A549 (cell line): ENCODE measurements at regions not wholly inside any gene's neighbourhood (a gene's known extent, or its start where the extent isn't known, plus 50 kb on each side); places are given as distances from the start of the nearest gene placed in this dataset.

Experiments used
- ATAC-seq, 2 experiments: fragments of 200-7000 bp in 1 of 2; fragments of >200 bp in 1 of 2; cut with Nextera tagmentation in 1 of 2; cut with Tn5 transposase in 1 of 2; 3 replicates each; pipeline versions ENCODE4 v1.8.0 to v1.9.1; 2018 to 2020; ENCODE audit warnings: mild to moderate bottlenecking in 1 of 2, moderate library complexity in 1 of 2
- CTCF ChIA-PET: fragments of 300-600 bp; sonication (Branson Sonifier 250); formaldehyde crosslinking; extraction: SDS; loops from one replicate; lab custom pipeline; 2021; ENCODE audit warnings: antibody characterized with exemption, inconsistent platforms; lab: Yijun Ruan, JAX
- POLR2A ChIA-PET: fragments of 350-600 bp; formaldehyde crosslinking; extraction: SDS; loops from one replicate; lab custom pipeline; 2021; ENCODE audit warnings: antibody characterized with exemption, inconsistent platforms; lab: Yijun Ruan, JAX
- DNase-seq, 2 experiments: peaks; one replicate each; pipeline versions ENCODE4 v3.0.0 to v3.0.0-alpha.2; 2011 to 2016; ENCODE audit warnings: low read depth in 1 of 2, low spot score in 1 of 2
- FAIRE-seq: peaks from 2 replicates; lab custom pipeline; 2011; peaks lifted over from hg19 to GRCh38; lab: Jason Lieb, UNC
- H3K27ac ChIP-seq, 2 experiments: fragments of >200 bp; sonication (Bioruptor Twin); formaldehyde crosslinking; 3 replicates each; pipeline ENCODE4 v1.5.1; 2016 to 2017
- H3K4me1 ChIP-seq: fragments of >200 bp; sonication (Bioruptor Twin); formaldehyde crosslinking; 3 replicates; pipeline ENCODE4 v1.6.1; 2016
- H3K4me2 ChIP-seq: fragments of >200 bp; sonication (Bioruptor Twin); formaldehyde crosslinking; 3 replicates; pipeline ENCODE4 v1.6.1; 2016
- H3K4me3 ChIP-seq: fragments of >200 bp; sonication (Bioruptor Twin); formaldehyde crosslinking; 3 replicates; pipeline ENCODE4 v1.5.1; 2016
- H3K9me3 ChIP-seq: fragments of >200 bp; sonication (Bioruptor Twin); formaldehyde crosslinking; 3 replicates; pipeline ENCODE4 v1.6.1; 2016
- BHLHE40 ChIP-seq: IDR thresholded peaks from 2 replicates; pipeline ENCODE4 v1.6.1; 2012; ENCODE audit warnings: low read depth, low read length, inconsistent platforms
- EHF ChIP-seq: fragments of 250-450 bp; sonication (Bioruptor Pico); IDR thresholded peaks from 2 replicates; pipeline ENCODE4 v1.5.0; 2020; ENCODE audit warnings: mild to moderate bottlenecking
- EHMT2 ChIP-seq: fragments of 200-600 bp; sonication (generic); IDR thresholded peaks from 2 replicates; pipeline ENCODE4 v1.6.1; 2016; ENCODE audit warnings: antibody characterized with exemption, low read depth, mild to moderate bottlenecking, moderate library complexity
- HDAC2 ChIP-seq: fragments of 200-600 bp; sonication (generic); IDR thresholded peaks from 2 replicates; pipeline ENCODE4 v1.6.1; 2016
- HOXB13 ChIP-seq: fragments of 250-450 bp; sonication (Bioruptor Pico); IDR thresholded peaks from 2 replicates; pipeline ENCODE4 v1.5.0; 2020; ENCODE audit warnings: low read depth, mild to moderate bottlenecking, moderate library complexity
- JUN ChIP-seq, 2 experiments: fragments of >200 bp; sonication (Bioruptor Twin); formaldehyde crosslinking; IDR thresholded peaks; 2 replicates in 1 of 2; 3 replicates in 1 of 2; pipeline ENCODE4 v1.6.1; 2016 to 2017
- KDM1A ChIP-seq: fragments of 200-600 bp; sonication (generic); IDR thresholded peaks from 2 replicates; pipeline ENCODE4 v1.6.1; 2016; ENCODE audit warnings: low read depth, mild to moderate bottlenecking
- KDM5A ChIP-seq: fragments of 200-600 bp; sonication (generic); IDR thresholded peaks from 2 replicates; pipeline ENCODE4 v1.6.1; 2016; ENCODE audit warnings: antibody characterized with exemption, mild to moderate bottlenecking
- NFE2L2 ChIP-seq: fragments of 150-350 bp; conservative IDR thresholded peaks from 2 replicates; pipeline ENCODE4 v1.6.1; 2014; ENCODE audit warnings: low read length
- NPAS2 ChIP-seq: fragments of 250-450 bp; sonication (Bioruptor Pico); IDR thresholded peaks from 2 replicates; pipeline ENCODE4 v1.8.0; 2022; ENCODE audit warnings: mild to moderate bottlenecking, moderate library complexity, borderline replicate concordance
- NR3C1 ChIP-seq: fragments of >200 bp; sonication (Bioruptor Twin); formaldehyde crosslinking; IDR thresholded peaks from 3 replicates; pipeline ENCODE4 v1.6.1; 2017
- RAD21 ChIP-seq, 2 experiments: fragments of >200 bp in 1 of 2; sonication (Bioruptor Twin) in 1 of 2; formaldehyde crosslinking in 1 of 2; IDR thresholded peaks in 1 of 2; conservative IDR thresholded peaks in 1 of 2; 2 replicates in 1 of 2; 3 replicates in 1 of 2; pipeline ENCODE4 v1.6.1; 2012 to 2018; ENCODE audit warnings: inconsistent platforms in 1 of 2
- RNF2 ChIP-seq: fragments of 200-600 bp; sonication (generic); IDR thresholded peaks from 2 replicates; pipeline ENCODE4 v1.6.1; 2016; ENCODE audit warnings: low read depth, mild to moderate bottlenecking, antibody characterized with exemption, moderate library complexity, borderline replicate concordance
- TFCP2L1 ChIP-seq: fragments of 250-450 bp; sonication (Bioruptor Pico); IDR thresholded peaks from 2 replicates; pipeline ENCODE4 v1.5.0; 2021; ENCODE audit warnings: mild to moderate bottlenecking
- ZC3H11A ChIP-seq: fragments of 450-650 bp; IDR thresholded peaks from 2 replicates; pipeline ENCODE4 v1.6.1; 2014; ENCODE audit warnings: antibody characterized with exemption, mild to moderate bottlenecking
- WGBS: methylation state at CpG from one replicate; pipeline ENCODE4 v1.1.6; 2017; ENCODE audit errors: missing lambda C conversion rate; 5-methylcytosine and 5-hydroxymethylcytosine counted together
- TF ChIP-seq, protein P1 (sequence below): fragments of 250-450 bp; sonication (Bioruptor Pico); IDR thresholded peaks from 2 replicates; pipeline ENCODE4 v1.5.0; 2021; ENCODE audit warnings: mild to moderate bottlenecking, moderate library complexity, borderline replicate concordance
- TF ChIP-seq, protein P2 (sequence below): fragments of >200 bp; sonication (Bioruptor Twin); formaldehyde crosslinking; IDR thresholded peaks from 2 replicates; pipeline ENCODE4 v1.6.1; 2016
- TF ChIP-seq, protein P3 (sequence below): fragments of >200 bp; sonication (Bioruptor Twin); formaldehyde crosslinking; IDR thresholded peaks from 3 replicates; pipeline ENCODE4 v1.6.1; 2016
- TF ChIP-seq, protein P4 (sequence below): IDR thresholded peaks from 2 replicates; pipeline ENCODE4 v1.6.1; 2012; ENCODE audit warnings: low read depth, borderline replicate concordance
- TF ChIP-seq, protein P5 (sequence below): fragments of 250-450 bp; sonication (Bioruptor Pico); IDR thresholded peaks from 2 replicates; pipeline ENCODE4 v1.5.0; 2020; ENCODE audit warnings: low read depth, mild to moderate bottlenecking, moderate library complexity

DNA sequence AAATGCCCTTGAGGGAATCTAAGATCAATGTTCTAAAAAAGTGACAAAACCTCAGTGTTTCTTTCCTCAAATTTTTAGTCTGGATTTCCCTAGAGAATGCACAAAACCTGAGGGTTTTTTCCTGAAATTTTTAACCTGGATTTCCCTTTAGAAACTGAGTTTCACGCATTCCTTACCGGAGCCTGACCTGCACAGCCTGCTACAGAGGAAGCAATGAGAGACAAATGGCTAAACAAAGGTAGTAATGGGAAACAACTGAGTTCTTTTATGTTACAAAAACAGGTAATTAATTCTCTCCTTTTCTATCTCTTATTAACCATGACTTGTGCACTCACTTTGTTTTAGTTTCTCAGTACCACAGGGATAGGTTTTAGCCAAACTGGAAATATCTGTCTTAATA, 281.7 kb upstream of the NT5E start:
- WGBS, result 78% methylated on average over 2 of the region's 2 CpGs
- ATAC-seq, result no peak
- H3K4me3 ChIP-seq, result no peak overlapping the region
- POLR2A ChIA-PET, result no interaction called here
- CTCF ChIA-PET, result no interaction called here
- H3K27ac ChIP-seq, result no peak overlapping the region
- no peak for DNase-seq
- no peaks in the 10 kb centered on the region for H3K9me3 ChIP-seq
- no peak overlapping the region for H3K4me2 ChIP-seq
- TF ChIP-seq, protein P1, sequence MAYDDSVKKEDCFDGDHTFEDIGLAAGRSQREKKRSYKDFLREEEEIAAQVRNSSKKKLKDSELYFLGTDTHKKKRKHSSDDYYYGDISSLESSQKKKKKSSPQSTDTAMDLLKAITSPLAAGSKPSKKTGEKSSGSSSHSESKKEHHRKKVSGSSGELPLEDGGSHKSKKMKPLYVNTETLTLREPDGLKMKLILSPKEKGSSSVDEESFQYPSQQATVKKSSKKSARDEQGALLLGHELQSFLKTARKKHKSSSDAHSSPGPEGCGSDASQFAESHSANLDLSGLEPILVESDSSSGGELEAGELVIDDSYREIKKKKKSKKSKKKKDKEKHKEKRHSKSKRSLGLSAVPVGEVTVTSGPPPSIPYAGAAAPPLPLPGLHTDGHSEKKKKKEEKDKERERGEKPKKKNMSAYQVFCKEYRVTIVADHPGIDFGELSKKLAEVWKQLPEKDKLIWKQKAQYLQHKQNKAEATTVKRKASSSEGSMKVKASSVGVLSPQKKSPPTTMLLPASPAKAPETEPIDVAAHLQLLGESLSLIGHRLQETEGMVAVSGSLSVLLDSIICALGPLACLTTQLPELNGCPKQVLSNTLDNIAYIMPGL (CRISPR knock-in tag), result no peak
- TF ChIP-seq EHF (no peak), BHLHE40 (no peak), KDM1A (no peak), KDM5A (no peak), RAD21 (conservative IDR thresholded peaks at IDR 0.05 in 1 of 2, IDR thresholded peaks at IDR 0.05 in 1 of 2) (no peak), HDAC2 (no peak), HOXB13 (CRISPR knock-in tag) (no peak)
- TF ChIP-seq, protein P2, sequence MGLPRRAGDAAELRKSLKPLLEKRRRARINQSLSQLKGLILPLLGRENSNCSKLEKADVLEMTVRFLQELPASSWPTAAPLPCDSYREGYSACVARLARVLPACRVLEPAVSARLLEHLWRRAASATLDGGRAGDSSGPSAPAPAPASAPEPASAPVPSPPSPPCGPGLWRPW, result no peak
- TF ChIP-seq, protein P3, sequence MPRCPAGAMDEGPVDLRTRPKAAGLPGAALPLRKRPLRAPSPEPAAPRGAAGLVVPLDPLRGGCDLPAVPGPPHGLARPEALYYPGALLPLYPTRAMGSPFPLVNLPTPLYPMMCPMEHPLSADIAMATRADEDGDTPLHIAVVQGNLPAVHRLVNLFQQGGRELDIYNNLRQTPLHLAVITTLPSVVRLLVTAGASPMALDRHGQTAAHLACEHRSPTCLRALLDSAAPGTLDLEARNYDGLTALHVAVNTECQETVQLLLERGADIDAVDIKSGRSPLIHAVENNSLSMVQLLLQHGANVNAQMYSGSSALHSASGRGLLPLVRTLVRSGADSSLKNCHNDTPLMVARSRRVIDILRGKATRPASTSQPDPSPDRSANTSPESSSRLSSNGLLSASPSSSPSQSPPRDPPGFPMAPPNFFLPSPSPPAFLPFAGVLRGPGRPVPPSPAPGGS, result no peak
- TF ChIP-seq, protein P4, sequence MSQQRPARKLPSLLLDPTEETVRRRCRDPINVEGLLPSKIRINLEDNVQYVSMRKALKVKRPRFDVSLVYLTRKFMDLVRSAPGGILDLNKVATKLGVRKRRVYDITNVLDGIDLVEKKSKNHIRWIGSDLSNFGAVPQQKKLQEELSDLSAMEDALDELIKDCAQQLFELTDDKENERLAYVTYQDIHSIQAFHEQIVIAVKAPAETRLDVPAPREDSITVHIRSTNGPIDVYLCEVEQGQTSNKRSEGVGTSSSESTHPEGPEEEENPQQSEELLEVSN, result no peak
- H3K4me1 ChIP-seq, result no peaks in the 10 kb centered on the region
- FAIRE-seq, result no peak

DNA sequence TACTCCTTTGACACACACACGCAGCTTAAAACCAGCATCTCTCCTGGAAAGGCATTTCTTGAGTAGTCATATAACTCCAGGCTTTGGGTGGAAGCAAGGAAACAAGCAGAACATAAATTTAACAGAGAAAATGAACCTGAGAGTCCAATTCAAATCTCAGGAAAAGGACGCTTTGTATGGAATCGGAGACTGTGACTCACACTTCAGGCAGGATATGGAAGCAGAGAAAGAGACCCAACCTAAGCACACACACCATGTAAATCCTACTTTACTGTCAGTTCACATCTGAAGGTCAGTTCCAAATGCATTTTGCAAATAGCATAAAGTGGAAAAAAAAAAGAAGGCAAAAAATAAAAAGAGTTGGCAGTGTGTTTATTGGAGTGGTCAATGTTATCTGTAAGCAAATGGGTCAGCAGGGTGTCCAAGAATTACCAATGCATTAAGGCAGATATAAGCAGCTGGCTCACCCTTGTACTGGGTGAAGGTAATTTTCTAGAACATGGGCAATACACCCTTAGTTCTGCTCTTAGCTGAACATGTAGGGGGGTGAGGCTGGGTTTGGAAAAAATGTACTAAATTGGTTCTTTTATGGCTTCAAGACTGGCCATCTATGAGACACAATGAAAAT, 283.7 kb upstream of the NT5E start:
- POLR2A ChIA-PET, result no interaction called here
- TF ChIP-seq NFE2L2, result no peak
- no peak for TF ChIP-seq NR3C1
- FAIRE-seq, result no peak

DNA sequence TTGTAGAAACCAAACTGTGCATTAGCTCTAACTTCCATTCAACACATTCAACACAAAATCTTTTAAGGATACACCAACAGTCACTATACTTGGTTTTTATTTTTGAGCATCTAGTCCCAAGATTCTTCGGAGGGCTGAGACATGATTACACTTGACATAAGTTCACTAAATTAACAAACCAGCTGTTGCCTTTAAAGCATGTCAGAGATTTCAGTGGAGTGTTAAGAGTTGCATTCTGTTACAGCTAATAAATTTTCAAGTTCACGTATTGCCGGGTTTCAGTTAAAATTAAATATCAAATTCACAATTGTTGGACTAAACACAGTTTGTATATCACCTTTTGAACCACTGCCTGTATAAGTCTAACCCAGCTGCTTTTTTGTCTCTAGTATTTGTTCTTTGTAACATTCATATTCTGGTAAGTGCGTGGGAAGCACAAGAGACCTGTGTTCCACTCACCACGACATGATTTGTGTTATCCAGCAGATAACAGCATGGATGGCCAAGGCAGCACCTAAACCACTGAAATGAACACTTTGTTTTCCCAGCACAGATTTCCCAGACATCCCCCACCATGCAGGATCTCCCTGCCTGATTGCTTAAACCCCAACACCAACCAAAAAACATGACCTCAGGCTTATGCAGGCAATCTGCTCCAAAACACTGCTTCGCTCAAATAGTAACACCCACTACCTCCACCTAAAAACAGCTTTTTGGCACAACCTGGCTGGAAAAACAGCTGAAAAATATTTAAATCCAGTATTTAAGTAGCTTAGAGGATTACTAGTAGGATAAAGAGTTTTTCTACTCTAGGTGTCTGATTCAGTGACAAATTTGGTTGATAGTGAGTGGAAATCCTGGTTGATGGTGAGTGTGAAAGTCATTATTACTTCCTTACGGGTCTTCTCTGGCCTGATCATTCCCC, 286.5 kb upstream of the NT5E start:
- H3K4me2 ChIP-seq, result no peak overlapping the region
- no peak for DNase-seq
- ChIA-PET POLR2A (no interaction called here), CTCF (no interaction called here)
- no peak for ATAC-seq
- no peak overlapping the region for H3K4me3 ChIP-seq
- WGBS, result 68% methylated on average over 7 of the region's 7 CpGs
- TF ChIP-seq, protein P1 (CRISPR knock-in tag), result no peak
- no peak for TF ChIP-seq EHMT2
- TF ChIP-seq, protein P5, sequence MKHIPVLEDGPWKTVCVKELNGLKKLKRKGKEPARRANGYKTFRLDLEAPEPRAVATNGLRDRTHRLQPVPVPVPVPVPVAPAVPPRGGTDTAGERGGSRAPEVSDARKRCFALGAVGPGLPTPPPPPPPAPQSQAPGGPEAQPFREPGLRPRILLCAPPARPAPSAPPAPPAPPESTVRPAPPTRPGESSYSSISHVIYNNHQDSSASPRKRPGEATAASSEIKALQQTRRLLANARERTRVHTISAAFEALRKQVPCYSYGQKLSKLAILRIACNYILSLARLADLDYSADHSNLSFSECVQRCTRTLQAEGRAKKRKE (CRISPR knock-in tag), result no peak
- no peak for TF ChIP-seq EHF
- no peak for TF ChIP-seq RNF2
- no peak for TF ChIP-seq NR3C1
- TF ChIP-seq TFCP2L1 (CRISPR knock-in tag), result no peak
- no peak for TF ChIP-seq ZC3H11A
- TF ChIP-seq, protein P4, result no peak
- TF ChIP-seq KDM1A, result no peak
- no peak for TF ChIP-seq NPAS2 (CRISPR knock-in tag)
- no peak for TF ChIP-seq JUN (IDR thresholded peaks at IDR 0.05)
- no peak overlapping the region for H3K27ac ChIP-seq
- no peak for FAIRE-seq
- H3K4me1 ChIP-seq, result no peaks in the 10 kb centered on the region
- H3K9me3 ChIP-seq, result no peaks in the 10 kb centered on the region

More for the DNA sequence above, 283.7 kb upstream of the NT5E start:
- Histone ChIP-seq H3K9me3 (no peaks in the 10 kb centered on the region), H3K4me1 (no peaks in the 10 kb centered on the region), H3K27ac (no peak overlapping the region), H3K4me2 (no peak overlapping the region), H3K4me3 (no peak overlapping the region)
- ATAC-seq (no peak), DNase-seq (no peak)
- WGBS, result 76% methylated on average over 3 of the region's 3 CpGs
- CTCF ChIA-PET, result no interaction called here
